Gastroesophageal sphincter (tissue), 3 donors: ENCODE measurements at regions not wholly inside any gene's neighbourhood (a gene's known extent, or its start where the extent isn't known, plus 50 kb on each side); places are given as distances from the start of the nearest gene placed in this dataset.

Experiments used
- CTCF ChIP-seq, 4 experiments: fragments of 200-600 bp in 2 of 4; fragments of 450-650 bp in 2 of 4; sonication (generic) in 1 of 4; IDR thresholded peaks; one replicate each; pipeline ENCODE4 v1.5.1; 2017 to 2019; ENCODE audit warnings: antibody characterized with exemption in 4 of 4, mild to moderate bottlenecking in 2 of 4, moderate library complexity in 2 of 4
- EP300 ChIP-seq: sonication (generic); formaldehyde crosslinking; IDR thresholded peaks from one replicate; pipeline ENCODE4 v1.6.1; 2017; ENCODE audit warnings: antibody characterized with exemption, mild to moderate bottlenecking
- POLR2A ChIP-seq, 2 donors: fragments of 450-650 bp; IDR thresholded peaks; one replicate each; pipeline ENCODE4 v1.6.1; 2017; ENCODE audit warnings: antibody characterized with exemption in 2 of 2, mild to moderate bottlenecking in 2 of 2, moderate library complexity in 1 of 2
- POLR2AphosphoS5 ChIP-seq: sonication (generic); formaldehyde crosslinking; IDR thresholded peaks from one replicate; pipeline ENCODE4 v1.6.1; 2017; ENCODE audit warnings: antibody characterized with exemption

GRCh38 chr18:3379685-3380084 is 70.3 kb upstream of the TGIF1 start:
- no peak for TF ChIP-seq POLR2A (IDR thresholded peaks at IDR 0.05)
- TF ChIP-seq CTCF (IDR thresholded peaks at IDR 0.05): no peak
- no peak for TF ChIP-seq POLR2AphosphoS5
- TF ChIP-seq EP300: no peak
